ENCODE measurements at regions not wholly inside any gene's neighbourhood (a gene's known extent, or its start where the extent isn't known, plus 50 kb on each side); places are given as distances from the start of the nearest gene placed in this dataset.
"Not testable (repeated sequence)": the region's sequence is repeated elsewhere in the genome, so short reads cannot be mapped to it uniquely, and the experiment has no call there.

DNA sequence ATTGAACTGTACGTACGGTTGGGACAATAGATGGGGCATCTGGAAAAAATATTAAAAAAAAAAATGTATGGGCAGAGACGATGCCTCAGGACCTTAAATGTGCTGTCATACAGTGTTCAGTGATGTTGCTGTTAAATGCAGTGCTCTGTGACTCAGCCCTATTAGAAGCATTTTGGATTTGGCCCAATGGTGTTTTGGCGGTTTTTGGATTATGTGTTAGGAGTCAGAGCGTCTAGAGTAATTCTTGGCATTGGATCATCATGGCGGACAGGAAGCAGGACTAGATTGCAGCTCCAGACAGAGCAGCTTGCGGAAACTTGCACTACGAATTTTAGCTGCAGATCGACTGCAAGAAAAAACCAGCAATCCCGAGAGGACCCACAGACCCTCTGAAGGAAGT lies 280.0 kb downstream of the SOX4 start:
- Histone ChIP-seq H3K27me3 (ENCODE audit: control insufficient read depth, insufficient read depth, low read length) (no peaks in the 10 kb centered on the region), H3K9me3 (replicated peaks; ENCODE audit: control insufficient read depth, low read depth, low read length) (peaks cover 5% of the 10 kb centered on the region), H3K4me3 (ENCODE audit: low read length) (no peak overlapping the region), H3K36me3 (ENCODE audit: control insufficient read depth, insufficient read depth, low read length) (no peaks in the 10 kb centered on the region), H3K4me1 (ENCODE audit: control insufficient read depth, insufficient read depth, low read length) (peaks cover 9% of the 10 kb centered on the region), H3K27ac (ENCODE audit: low read length) (peak overlapping the region; percentile 22)
- 30% methylated on average over 7 of the region's 10 CpGs for WGBS (ENCODE audit: insufficient coverage)
- DNase-seq: peak; percentile 97

DNA sequence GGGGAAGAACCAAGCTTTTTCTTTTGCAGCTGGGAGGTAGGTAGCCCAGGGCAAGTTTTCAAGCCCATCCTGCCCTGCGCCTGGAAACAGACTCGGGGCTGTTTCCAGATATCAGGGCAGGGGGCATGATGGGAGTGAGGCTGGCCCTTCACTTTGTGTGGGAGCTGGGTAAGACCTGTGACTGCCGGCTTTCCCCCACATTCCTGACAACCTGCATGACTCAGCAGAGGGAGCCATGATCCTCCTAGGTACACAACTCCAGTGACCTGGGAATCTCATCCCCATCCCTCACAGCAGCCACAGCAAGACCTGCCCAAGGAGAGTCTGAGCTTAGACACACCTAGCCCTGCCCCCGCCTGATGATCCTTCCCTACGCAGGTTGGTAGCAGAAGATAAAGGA lies 280.8 kb downstream of the SOX4 start:
- Histone ChIP-seq H3K27me3 (ENCODE audit: control insufficient read depth, insufficient read depth, low read length) (no peaks in the 10 kb centered on the region), H3K27ac (ENCODE audit: low read length) (no peak overlapping the region), H3K4me3 (ENCODE audit: low read length) (no peak overlapping the region), H3K4me1 (ENCODE audit: control insufficient read depth, insufficient read depth, low read length) (peaks cover 9% of the 10 kb centered on the region), H3K9me3 (replicated peaks; ENCODE audit: control insufficient read depth, low read depth, low read length) (peaks cover 6% of the 10 kb centered on the region), H3K36me3 (ENCODE audit: control insufficient read depth, insufficient read depth, low read length) (no peaks in the 10 kb centered on the region)
- no peak for DNase-seq
- 100% methylated on average over 1 of the region's 5 CpGs for WGBS (ENCODE audit: insufficient coverage)

DNA sequence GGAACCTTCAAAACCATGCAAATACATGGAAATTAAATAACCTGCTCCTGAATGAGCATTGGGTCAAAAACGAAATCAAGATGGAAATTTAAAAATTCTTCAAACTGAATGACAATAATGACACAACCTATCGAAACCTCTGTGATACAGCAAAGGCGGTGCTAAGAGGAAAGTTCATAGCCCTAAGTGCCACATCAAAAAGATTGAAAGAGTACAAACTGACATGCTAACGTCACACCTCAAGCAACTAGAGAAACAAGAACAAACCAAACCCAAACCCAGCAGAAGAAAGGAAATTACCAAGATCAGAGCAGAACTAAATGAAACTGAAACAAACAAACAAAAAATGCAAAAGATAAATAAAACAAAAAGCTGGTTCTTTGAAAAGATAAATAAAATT lies 283.5 kb downstream of the SOX4 start:
- H3K4me1 ChIP-seq (ENCODE audit: control insufficient read depth, insufficient read depth, low read length); H3K9me3 ChIP-seq (replicated peaks; ENCODE audit: control insufficient read depth, low read depth, low read length): not testable (repeated sequence)
- WGBS (ENCODE audit: insufficient coverage): no CpG with 5 or more reads among the region's 4 CpGs

DNA sequence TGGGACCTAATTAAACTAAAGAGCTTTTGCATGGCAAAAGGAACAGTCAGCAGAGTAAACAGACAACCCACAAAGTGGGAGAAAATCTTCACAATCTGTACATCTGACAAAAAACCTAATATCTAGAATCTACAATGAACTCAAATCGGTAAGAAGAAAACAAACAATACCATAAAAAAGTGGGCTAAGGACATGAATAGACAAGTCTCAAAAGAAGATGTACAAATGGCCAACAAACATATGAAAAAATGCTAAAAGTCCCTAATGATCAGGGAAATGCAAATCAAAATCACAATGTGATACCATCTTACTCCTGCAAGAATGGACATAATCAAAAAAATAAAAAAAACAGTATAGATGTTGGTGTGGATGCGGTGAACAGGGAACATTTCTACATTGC lies 286.7 kb downstream of the SOX4 start:
- no CpG with 5 or more reads among the region's 2 CpGs for WGBS (ENCODE audit: insufficient coverage)
- not testable (repeated sequence) for H3K27me3 ChIP-seq (ENCODE audit: control insufficient read depth, insufficient read depth, low read length); DNase-seq; H3K4me1 ChIP-seq (ENCODE audit: control insufficient read depth, insufficient read depth, low read length); H3K9me3 ChIP-seq (replicated peaks; ENCODE audit: control insufficient read depth, low read depth, low read length); H3K4me3 ChIP-seq (ENCODE audit: low read length); H3K27ac ChIP-seq (ENCODE audit: low read length); H3K36me3 ChIP-seq (ENCODE audit: control insufficient read depth, insufficient read depth, low read length)

More for the DNA sequence above, 283.5 kb downstream of the SOX4 start:
- H3K4me3 ChIP-seq (ENCODE audit: low read length); H3K36me3 ChIP-seq (ENCODE audit: control insufficient read depth, insufficient read depth, low read length); H3K27me3 ChIP-seq (ENCODE audit: control insufficient read depth, insufficient read depth, low read length); DNase-seq; H3K27ac ChIP-seq (ENCODE audit: low read length): not testable (repeated sequence)

DNA sequence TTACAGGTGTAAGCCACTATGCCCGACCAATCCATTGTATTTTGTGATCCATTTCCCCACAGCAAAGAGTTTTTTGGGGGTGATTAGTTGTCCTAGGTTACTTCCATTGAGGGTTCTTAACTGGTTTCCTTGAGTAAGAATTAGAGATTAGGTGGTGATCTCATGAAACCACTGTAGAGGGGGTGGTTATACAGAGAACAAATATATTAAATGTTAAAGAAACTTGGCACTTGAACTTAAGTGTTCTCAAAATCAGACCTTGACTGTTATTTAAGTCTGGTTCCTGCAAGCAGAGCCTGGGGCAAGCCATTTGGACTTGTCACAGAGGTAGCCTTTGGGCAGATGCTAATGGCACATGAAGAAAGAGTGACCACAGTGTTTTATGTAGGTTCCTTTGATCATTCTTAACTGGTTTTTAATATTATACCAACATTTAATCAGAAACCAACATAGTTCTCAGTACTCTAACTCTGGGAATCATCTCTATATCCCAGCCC lies 288.5 kb downstream of the SOX4 start:
- H3K4me3 ChIP-seq (ENCODE audit: low read length): no peak overlapping the region
- H3K27me3 ChIP-seq (ENCODE audit: control insufficient read depth, insufficient read depth, low read length): no peaks in the 10 kb centered on the region
- H3K4me1 ChIP-seq (ENCODE audit: control insufficient read depth, insufficient read depth, low read length): peaks cover 18% of the 10 kb centered on the region
- peaks cover 3% of the 10 kb centered on the region for H3K9me3 ChIP-seq (replicated peaks; ENCODE audit: control insufficient read depth, low read depth, low read length)
- no peak for DNase-seq
- H3K36me3 ChIP-seq (ENCODE audit: control insufficient read depth, insufficient read depth, low read length): no peaks in the 10 kb centered on the region
- no peak overlapping the region for H3K27ac ChIP-seq (ENCODE audit: low read length)
- no CpG with 5 or more reads among the region's 1 CpG for WGBS (ENCODE audit: insufficient coverage)

DNA sequence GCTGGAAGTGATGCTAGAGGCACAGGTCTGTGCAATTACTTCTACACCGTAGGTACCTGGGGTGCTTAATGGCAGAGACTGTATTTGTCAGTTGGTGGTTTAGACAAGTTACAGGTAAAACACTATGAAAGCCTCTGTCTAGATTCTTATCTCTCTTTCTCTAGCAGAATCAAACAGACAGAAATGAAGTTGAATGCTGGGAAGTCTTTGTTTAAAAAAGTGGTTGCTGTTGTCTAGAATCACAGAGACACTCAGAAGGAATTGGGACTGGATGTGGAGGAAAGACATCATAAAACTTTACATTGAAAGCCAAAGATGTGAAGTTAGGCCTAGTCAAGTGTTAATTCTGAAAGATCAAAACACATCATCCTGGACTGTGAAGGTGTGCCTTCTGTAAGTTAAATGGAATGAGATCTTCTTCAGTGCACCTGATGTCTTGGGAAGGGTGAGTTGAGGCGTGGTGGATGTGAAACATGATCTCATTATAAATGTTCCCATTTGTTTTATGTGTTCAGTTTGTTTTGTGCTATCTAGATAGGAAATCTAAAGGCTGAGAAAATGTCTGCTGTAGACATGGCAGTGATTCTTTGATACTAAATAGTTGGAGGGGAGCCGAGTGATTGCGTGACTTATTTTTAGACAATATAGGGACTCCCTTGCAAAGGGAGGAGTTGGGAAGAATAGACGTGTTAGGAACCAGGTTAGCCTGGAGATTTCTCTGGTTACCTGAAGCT lies 290.2 kb downstream of the SOX4 start:
- H3K4me1 ChIP-seq (ENCODE audit: control insufficient read depth, insufficient read depth, low read length): peaks cover 25% of the 10 kb centered on the region
- H3K36me3 ChIP-seq (ENCODE audit: control insufficient read depth, insufficient read depth, low read length): no peaks in the 10 kb centered on the region
- WGBS (ENCODE audit: insufficient coverage): 90% methylated on average over 3 of the region's 5 CpGs
- H3K9me3 ChIP-seq (replicated peaks; ENCODE audit: control insufficient read depth, low read depth, low read length): no peaks in the 10 kb centered on the region
- H3K27me3 ChIP-seq (ENCODE audit: control insufficient read depth, insufficient read depth, low read length): no peaks in the 10 kb centered on the region
- H3K4me3 ChIP-seq (ENCODE audit: low read length): no peak overlapping the region
- H3K27ac ChIP-seq (ENCODE audit: low read length): no peak overlapping the region
- no peak for DNase-seq

DNA sequence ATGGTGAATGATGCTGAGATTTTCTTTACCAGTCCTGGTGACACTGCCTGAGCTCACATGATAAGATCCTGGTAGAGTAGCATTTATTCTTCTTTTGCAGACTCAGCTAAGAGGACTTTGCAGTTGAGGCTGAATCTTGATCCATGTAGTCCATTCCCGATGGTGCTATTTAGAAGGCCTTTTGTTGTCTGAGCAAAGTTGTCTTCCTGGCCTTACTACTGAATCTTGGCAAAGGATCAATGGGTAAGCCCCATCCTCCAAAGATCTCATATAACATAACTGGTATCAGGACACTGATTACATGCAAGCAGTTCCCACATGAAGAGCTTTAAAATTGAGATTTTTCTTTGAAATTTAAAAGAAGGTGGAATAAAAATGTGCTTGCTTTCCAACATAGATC lies 291.6 kb downstream of the SOX4 start:
- Histone ChIP-seq H3K27ac (ENCODE audit: low read length) (peak overlapping the region; percentile 75), H3K4me1 (ENCODE audit: control insufficient read depth, insufficient read depth, low read length) (peaks cover 25% of the 10 kb centered on the region), H3K36me3 (ENCODE audit: control insufficient read depth, insufficient read depth, low read length) (no peaks in the 10 kb centered on the region), H3K9me3 (replicated peaks; ENCODE audit: control insufficient read depth, low read depth, low read length) (no peaks in the 10 kb centered on the region), H3K27me3 (ENCODE audit: control insufficient read depth, insufficient read depth, low read length) (no peaks in the 10 kb centered on the region), H3K4me3 (ENCODE audit: low read length) (no peak overlapping the region)
- DNase-seq: peak; percentile 43
- WGBS (ENCODE audit: insufficient coverage): no CpG with 5 or more reads among the region's 1 CpG

DNA sequence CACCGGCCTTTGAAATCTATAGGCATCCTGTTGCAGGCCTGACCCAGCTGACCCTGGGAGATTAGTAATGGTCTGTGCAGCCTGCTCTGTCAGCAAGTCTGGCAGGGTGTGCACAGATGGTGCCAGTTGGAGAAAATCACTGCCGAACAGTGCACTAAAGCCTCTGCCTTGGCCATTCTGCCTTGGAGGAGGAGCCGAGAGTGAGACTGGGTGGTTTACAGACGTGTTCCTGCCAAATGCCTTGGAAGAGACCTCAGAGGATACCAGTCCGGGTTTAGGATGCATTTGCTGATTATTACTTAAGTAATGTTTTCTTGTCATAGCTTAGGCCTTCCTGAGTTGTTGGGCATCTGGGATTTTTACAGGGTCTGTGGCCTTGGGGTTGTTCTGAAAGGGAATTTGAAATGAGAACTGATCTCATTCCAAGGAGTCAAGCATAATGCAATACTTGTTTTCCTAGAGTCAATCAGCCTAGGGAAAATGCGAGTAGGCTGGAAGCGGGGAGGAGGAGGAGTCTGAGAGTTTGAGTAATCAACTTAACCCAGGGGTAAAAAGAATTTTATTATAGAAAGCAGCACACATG lies 292.1 kb downstream of the SOX4 start:
- H3K4me3 ChIP-seq (ENCODE audit: low read length): no peak overlapping the region
- no peaks in the 10 kb centered on the region for H3K27me3 ChIP-seq (ENCODE audit: control insufficient read depth, insufficient read depth, low read length)
- 15% methylated on average over 5 of the region's 7 CpGs for WGBS (ENCODE audit: insufficient coverage)
- no peaks in the 10 kb centered on the region for H3K9me3 ChIP-seq (replicated peaks; ENCODE audit: control insufficient read depth, low read depth, low read length)
- H3K36me3 ChIP-seq (ENCODE audit: control insufficient read depth, insufficient read depth, low read length): no peaks in the 10 kb centered on the region
- DNase-seq: peak; percentile 89
- H3K27ac ChIP-seq (ENCODE audit: low read length): peak overlapping the region; percentile 75
- peaks cover 25% of the 10 kb centered on the region for H3K4me1 ChIP-seq (ENCODE audit: control insufficient read depth, insufficient read depth, low read length)

DNA sequence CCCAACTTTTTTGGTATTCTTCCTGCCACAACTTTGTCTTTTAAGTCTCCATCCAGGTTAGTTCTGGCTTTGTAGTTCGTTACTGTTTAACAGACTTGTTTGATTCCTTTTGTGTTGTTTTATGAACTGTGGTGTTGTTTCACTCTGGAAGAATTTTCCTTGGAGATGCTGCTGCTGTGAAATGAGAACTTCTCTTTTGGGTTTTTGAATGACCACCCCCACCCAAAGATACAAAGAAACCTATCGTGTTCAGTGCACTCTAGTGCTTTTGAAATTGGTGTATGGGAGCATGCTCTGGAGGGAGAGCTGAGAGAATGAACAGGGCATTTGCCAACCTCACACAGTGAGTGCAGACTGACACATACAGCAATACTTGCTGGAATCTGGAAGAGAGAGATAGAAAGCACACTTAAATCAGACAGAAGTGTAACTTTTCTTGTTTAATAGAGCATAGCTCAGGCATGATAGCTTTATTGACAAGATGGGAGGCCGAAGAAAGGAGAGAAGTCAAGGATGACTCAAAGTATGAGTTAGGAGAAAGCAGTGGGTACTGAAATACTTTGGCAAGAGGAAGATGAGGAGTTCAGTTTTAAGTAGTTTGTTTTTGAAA lies 293.1 kb downstream of the SOX4 start:
- WGBS (ENCODE audit: insufficient coverage): 77% methylated on average over 1 of the region's 3 CpGs
- Histone ChIP-seq H3K27me3 (ENCODE audit: control insufficient read depth, insufficient read depth, low read length) (no peaks in the 10 kb centered on the region), H3K36me3 (ENCODE audit: control insufficient read depth, insufficient read depth, low read length) (no peaks in the 10 kb centered on the region), H3K4me1 (ENCODE audit: control insufficient read depth, insufficient read depth, low read length) (peaks cover 25% of the 10 kb centered on the region), H3K9me3 (replicated peaks; ENCODE audit: control insufficient read depth, low read depth, low read length) (no peaks in the 10 kb centered on the region), H3K27ac (ENCODE audit: low read length) (peak overlapping the region; percentile 43), H3K4me3 (ENCODE audit: low read length) (no peak overlapping the region)
- no peak for DNase-seq
